ENCODE measurements at regions not wholly inside any gene's neighbourhood (a gene's known extent, or its start where the extent isn't known, plus 50 kb on each side); places are given as distances from the start of the nearest gene placed in this dataset.
"Not testable (repeated sequence)": the region's sequence is repeated elsewhere in the genome, so short reads cannot be mapped to it uniquely, and the experiment has no call there.

DNA sequence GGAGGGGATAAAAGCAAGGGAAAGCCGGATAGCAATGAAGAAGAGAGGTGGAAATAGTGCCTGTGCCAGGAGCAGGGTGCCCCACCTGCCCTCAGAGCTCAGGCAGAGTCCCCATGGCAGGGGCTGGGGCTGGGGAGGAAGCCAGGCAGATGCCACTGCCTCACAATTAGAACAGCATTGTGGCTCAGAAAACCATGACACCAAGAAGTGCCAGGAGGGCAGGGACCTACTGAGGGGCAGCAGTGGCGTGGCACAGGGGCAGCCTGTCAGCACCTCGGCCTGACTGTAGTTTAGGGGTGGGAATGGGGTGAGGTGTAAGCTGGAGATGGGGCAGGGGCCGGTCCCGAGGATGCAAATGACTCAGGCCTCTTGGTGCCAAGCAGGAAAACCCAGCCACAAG, 532.1 kb upstream of the B3GAT1 start:
- no peak for DNase-seq (ENCODE audit: low read depth in 3 of 3)

DNA sequence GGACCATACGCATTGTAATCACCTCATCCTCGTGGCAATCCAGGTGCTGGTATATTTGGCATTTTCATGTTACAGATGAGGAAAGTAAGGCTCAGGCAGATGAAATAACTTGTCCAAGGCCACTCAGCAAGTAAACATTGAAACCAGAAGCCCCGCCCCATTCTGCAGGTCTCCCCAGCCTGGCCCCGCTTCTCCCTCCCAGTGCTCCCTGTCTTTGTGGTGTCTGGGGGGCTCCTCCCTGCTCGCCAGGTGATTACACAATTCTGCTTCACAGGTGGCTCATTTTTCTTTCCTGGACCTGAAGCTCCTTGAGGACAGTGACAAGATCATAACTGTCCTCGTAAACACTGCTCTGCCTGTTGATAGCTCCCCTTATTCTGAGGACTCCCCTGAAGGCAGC, 531.5 kb upstream of the B3GAT1 start:
- no peak for DNase-seq (ENCODE audit: low read depth in 3 of 3)

- DNase-seq (ENCODE audit: low read depth in 3 of 3), result no peak
Measured at GRCh38 chr11:134942681-134943080, 530.6 kb upstream of the B3GAT1 start.

- not testable (repeated sequence) for DNase-seq (ENCODE audit: low read depth in 3 of 3)
Measured at GRCh38 chr11:134941936-134942600, 530.0 kb upstream of the B3GAT1 start.

- DNase-seq (ENCODE audit: low read depth in 3 of 3), result no peak
Measured at GRCh38 chr11:134941326-134941725, 529.3 kb upstream of the B3GAT1 start.

DNA sequence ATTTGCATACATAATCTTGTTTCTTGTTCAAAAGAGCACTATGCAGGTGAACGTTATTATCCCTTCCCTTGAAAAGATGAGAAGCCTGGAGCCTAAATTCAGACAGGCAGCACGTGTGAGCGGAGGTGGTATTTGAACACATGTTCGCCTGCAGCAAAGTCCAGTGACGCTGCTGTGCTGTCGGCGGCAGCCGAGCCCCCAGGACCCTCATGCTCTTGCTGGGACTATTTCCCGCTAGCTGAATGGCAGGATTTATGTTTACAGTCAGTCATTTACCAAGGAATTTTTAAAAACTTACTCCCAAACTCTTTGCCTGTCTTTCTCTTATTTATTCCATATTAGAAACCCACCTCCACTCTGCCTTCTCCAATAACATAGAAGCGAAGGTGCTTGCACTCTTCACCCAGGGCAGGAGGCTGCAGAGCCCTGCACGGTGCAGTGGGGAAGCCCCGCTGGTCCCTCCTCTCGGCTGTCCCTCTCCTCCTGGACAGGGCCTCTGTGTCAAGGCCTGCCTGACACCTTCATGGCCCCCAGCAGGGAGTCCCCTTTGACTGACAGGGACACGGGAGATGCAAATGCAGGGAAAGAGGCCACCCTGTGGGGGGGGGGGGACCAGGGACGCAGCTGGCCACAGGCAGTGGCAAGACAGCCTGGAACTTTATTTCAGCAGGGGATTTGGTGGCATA, 528.5 kb upstream of the B3GAT1 start:
- no peak for DNase-seq (ENCODE audit: low read depth in 3 of 3)

- DNase-seq (ENCODE audit: low read depth in 3 of 3), result no peak
Measured at GRCh38 chr11:134939905-134940304, 527.9 kb upstream of the B3GAT1 start.

DNA sequence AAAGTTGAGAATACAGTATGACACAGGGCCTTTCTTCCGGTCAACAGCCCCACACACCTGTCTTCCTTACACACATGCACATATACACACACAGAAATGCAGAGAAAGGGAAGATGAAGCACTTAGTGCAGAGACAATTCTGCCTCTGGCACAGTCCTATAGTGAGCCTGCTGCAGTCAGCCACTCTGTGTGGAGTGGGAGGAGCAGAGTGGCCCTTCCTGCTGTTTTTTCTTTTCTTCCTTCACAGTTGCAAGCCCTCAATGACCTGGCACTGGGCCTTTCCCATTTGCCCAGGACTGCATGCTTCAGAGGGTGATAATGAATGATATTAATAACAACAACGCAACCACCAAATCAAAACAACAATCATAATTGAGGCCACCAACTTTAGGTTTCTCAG, 527.0 kb upstream of the B3GAT1 start:
- DNase-seq (ENCODE audit: low read depth in 3 of 3), result no peak

DNA sequence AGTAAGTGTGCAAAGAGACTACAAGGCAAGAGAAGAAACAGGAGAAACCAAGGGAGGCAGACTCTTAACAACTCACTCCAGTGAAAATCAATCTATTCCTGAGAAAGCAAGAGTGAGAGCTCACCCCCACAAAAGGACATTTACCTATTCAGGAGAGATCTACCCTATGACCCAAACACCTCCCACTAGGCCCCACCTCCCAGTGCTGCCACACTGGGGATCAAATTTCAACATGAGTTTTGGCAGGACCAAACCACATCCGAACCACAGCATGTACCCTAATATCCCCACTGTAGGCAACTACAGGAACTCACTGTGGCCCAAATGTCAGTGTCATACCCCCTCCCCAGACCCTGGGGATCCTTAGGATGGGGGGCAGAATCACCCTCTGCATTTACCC, 526.2 kb upstream of the B3GAT1 start:
- DNase-seq (ENCODE audit: low read depth in 3 of 3), result no peak

DNA sequence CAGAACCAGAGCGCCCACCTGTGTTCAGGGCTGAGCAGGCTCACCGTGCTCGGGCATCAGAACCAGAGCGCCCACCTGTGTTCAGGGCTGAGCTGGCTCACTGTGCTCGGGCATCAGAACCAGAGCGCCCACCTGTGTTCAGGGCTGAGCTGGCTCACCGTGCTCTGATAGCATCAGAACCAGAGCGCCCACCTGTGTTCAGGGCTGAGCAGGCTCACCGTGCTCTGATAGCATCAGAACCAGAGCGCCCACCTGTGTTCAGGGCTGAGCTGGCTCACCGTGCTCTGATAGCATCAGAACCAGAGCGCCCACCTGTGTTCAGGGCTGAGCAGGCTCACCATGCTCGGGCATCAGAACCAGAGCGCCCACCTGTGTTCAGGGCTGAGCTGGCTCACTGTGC, 525.2 kb upstream of the B3GAT1 start:
- not testable (repeated sequence) for DNase-seq (ENCODE audit: low read depth in 3 of 3)

GRCh38 chr11:134932761-134933160, 520.7 kb upstream of the B3GAT1 start:
- no peak for DNase-seq (ENCODE audit: low read depth in 3 of 3)

DNA sequence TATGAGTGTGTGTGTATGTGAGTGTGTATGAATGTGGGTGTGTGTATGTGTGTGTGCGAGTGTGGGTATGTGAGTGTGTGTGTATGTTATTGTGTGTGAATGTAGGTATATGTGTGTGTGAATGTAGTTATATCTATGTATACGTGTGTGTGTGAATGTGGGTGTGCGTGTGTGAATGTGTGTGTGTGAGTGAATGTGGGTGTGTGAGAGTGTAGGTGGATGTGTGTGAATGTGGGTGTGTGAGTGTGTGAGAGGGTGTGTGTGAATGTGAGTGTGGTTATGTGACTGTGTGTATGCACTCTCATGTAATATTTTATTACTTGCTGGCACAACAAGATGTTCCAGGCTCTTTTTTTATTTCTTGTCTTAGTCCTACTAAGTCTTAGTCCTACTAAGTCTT, 513.4 kb upstream of the B3GAT1 start:
- no peak for DNase-seq (ENCODE audit: low read depth in 3 of 3)

- DNase-seq (ENCODE audit: low read depth in 3 of 3), result no peak
Measured at GRCh38 chr11:134923441-134923840, 511.4 kb upstream of the B3GAT1 start.

GRCh38 chr11:134921938-134922337, 509.9 kb upstream of the B3GAT1 start:
- no peak for DNase-seq (ENCODE audit: low read depth in 3 of 3)

GRCh38 chr11:134920851-134921608, 509.0 kb upstream of the B3GAT1 start:
- DNase-seq (ENCODE audit: low read depth in 3 of 3), result no peak

DNA sequence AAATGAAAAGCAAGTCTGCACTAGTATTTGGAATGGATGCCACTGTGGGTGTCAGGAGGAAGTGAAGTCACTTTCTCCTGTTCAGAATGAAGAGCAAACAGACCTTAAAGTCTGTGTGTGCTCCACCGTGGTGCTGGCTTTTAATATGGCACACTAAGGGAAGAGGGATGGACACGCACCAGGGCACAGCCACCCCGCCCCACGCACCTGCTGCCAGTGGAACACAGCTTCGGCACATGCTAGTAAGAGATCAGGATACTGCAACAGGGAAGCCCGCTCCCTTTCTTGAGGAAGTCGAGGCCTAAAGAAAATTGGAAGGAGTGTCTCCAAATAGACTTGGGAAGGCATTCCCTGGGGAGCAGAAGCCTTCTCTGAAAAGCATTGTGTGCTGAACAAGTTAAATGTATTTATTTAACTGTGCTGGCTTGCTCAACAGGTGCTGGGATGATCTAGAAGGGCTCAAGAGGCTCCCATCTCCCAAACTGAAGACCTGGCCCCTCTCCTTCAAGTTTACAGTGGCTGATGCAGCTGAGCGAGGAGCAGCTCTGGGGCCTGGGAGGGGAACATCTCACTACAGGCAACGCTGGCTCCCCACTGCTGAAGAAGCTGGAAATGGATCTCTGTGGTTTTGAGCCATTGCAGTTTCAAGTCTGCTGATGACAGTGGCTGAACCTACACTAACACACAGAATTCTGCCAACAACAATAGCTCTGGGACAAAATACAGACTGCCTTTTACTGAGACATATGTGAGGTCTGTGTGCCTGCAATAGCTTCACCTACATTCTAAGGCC, 504.6 kb upstream of the B3GAT1 start:
- DNase-seq (ENCODE audit: low read depth in 3 of 3), result no peak

- no peak for DNase-seq (ENCODE audit: low read depth in 3 of 3)
Measured at GRCh38 chr11:134915881-134916280, 503.8 kb upstream of the B3GAT1 start.

DNA sequence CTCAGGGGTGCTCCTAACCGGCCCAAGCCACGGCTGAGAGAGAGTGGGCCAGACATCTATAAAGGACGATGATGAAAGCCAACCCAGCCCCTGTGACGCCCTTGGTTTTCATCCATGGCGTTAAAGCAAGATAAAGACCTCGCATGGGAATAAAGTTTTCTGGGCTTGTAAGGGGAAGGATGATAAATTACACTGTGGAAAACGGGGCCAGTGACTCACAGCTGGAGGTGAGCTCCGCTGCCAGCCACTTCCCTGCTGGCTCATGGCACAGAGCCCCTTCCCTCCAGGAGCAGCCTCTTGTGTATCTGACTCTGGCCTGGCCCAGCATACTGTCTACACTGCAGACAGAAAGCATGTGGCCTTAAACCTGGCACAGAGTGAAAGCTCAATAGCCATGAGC, 503.2 kb upstream of the B3GAT1 start:
- DNase-seq (ENCODE audit: low read depth in 3 of 3), result no peak

- no peak for DNase-seq (ENCODE audit: low read depth in 3 of 3)
Measured at GRCh38 chr11:134913999-134914590, 502.1 kb upstream of the B3GAT1 start.

DNA sequence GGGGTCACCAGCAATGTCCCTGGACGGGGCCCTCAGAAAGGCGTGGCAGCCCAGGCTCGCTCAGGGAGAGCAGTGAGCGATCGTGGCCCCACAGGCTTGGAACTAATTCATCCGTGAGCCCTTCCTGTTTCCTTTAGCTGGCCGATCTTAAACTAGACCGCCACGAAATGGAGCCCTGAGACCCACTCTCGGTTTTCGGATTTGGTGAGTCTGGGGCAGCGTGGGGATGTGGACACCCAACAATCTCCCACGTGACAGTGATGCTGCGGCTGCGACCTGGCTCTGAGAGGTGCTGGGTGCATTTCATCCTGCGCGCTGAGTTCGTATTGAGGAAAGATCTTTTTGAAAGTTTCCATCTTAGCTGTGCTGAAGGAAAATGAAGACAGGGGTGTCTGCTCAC, 501.3 kb upstream of the B3GAT1 start:
- no peak for DNase-seq (ENCODE audit: low read depth in 3 of 3)

GRCh38 chr11:134911514-134912180, 499.6 kb upstream of the B3GAT1 start:
- DNase-seq (ENCODE audit: low read depth in 3 of 3), result no peak

Measured in stimulated activated CD4-positive, alpha-beta T cell treated with anti-CD3 and anti-CD28 coated beads, TNF-alpha, amount 100 ng/mL, for 4 hours (primary cell).